ENCODE measurements at regions not wholly inside any gene's neighbourhood (a gene's known extent, or its start where the extent isn't known, plus 50 kb on each side); places are given as distances from the start of the nearest gene placed in this dataset.

DNA sequence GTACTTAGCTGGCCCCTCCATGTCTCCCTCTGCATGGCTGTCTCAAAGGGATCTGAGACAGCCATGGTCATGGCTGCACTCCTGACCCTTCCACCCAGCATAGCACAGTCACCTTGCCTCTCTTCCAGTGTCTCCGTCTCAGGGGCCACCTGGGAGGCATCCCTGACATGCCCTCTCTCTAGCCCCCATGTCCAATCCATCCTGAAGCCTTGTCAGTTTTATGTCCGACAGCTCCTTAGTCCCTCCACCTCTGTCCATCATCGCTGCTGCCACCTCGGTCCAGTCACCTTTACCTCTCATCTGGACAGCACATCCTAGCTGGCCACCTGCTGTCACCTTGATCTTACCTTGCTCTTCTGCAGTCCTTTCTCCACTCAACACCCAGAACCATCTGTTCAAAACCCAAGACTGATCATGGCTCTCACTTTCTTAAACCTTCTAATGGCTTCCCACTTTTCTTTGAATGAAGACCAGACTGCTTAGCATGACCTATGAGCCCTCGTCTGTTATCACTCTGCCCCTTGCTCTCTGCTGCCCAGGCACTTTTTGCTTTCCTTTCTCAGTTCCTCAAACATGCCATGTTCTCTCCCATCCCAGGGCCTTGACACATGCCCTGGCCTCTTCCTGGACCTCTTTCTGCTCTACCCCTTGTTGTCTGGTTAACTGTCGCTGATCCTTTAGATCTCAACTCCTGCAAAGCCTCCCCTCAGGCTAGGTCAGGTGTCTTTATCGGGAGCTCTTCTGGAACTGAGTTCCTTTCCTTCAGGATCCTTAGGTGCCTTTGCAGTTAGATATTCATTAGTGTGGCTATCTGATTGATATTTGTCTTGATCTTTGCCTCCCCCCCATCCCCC is 181.8 kb upstream of the PITX1 start:
- H3K27ac ChIP-seq: no peak overlapping the region
- H3K27me3 ChIP-seq: no peaks in the 10 kb centered on the region
- H3K4me3 ChIP-seq: no peak overlapping the region
- intact Hi-C loops (cut with DNase I): no loop called here
- no peaks in the 10 kb centered on the region for H3K36me3 ChIP-seq
- DNase-seq: no peak
- H3K4me1 ChIP-seq: peaks cover 0 to 20% (median 10%) of the 10 kb centered on the region in 4 donors
- TF ChIP-seq POLR2AphosphoS5 (IDR thresholded peaks at IDR 0.05) (no peak), CTCF (IDR thresholded peaks at IDR 0.05) (no peak), POLR2A (IDR thresholded peaks at IDR 0.05) (no peak), EP300 (IDR thresholded peaks at IDR 0.05) (no peak)
- no peaks in the 10 kb centered on the region for H3K9me3 ChIP-seq
- 73 to 78% methylated on average over 7 of the region's 7 CpGs for WGBS, 2 donors

- H3K27ac ChIP-seq: no peak overlapping the region
- H3K4me3 ChIP-seq: no peak overlapping the region
- TF ChIP-seq POLR2A (IDR thresholded peaks at IDR 0.05) (no peak), EP300 (IDR thresholded peaks at IDR 0.05) (no peak), CTCF (IDR thresholded peaks at IDR 0.05) (no peak), POLR2AphosphoS5 (IDR thresholded peaks at IDR 0.05) (no peak)
- peaks cover 0 to 28% (median 18%) of the 10 kb centered on the region in 4 donors for H3K4me1 ChIP-seq
- no peaks in the 10 kb centered on the region for H3K9me3 ChIP-seq
- no peaks in the 10 kb centered on the region for H3K27me3 ChIP-seq
- peak; percentile 56 for DNase-seq
- 53 to 62% methylated on average over 7 of the region's 7 CpGs for WGBS, 2 donors
- H3K36me3 ChIP-seq: no peaks in the 10 kb centered on the region
- intact Hi-C loops (cut with DNase I): loop anchor here (5.0 kb wide), 1 partner anchor 117 kb away; no protein-coding TSS in a partner anchor
These were observed 181.0 kb upstream of the PITX1 start for GRCh38 chr5:135214897-135215616.

- Histone ChIP-seq H3K4me1 (peaks cover 0 to 42% (median 29%) of the 10 kb centered on the region in 4 donors), H3K36me3 (no peaks in the 10 kb centered on the region), H3K9me3 (no peaks in the 10 kb centered on the region), H3K27me3 (no peaks in the 10 kb centered on the region), H3K4me3 (no peak overlapping the region), H3K27ac (no peak overlapping the region)
- WGBS, 2 donors: 83 to 84% methylated on average over 15 of the region's 15 CpGs
- intact Hi-C loops (cut with DNase I): loop anchor here (5.0 kb wide), 1 partner anchor 119 kb away; no protein-coding TSS in a partner anchor
- peak; percentile 56 for DNase-seq
- TF ChIP-seq EP300 (IDR thresholded peaks at IDR 0.05) (no peak), CTCF (IDR thresholded peaks at IDR 0.05) (no peak), POLR2A (IDR thresholded peaks at IDR 0.05) (no peak)
These were observed 179.6 kb upstream of the PITX1 start for GRCh38 chr5:135213466-135214239.

DNA sequence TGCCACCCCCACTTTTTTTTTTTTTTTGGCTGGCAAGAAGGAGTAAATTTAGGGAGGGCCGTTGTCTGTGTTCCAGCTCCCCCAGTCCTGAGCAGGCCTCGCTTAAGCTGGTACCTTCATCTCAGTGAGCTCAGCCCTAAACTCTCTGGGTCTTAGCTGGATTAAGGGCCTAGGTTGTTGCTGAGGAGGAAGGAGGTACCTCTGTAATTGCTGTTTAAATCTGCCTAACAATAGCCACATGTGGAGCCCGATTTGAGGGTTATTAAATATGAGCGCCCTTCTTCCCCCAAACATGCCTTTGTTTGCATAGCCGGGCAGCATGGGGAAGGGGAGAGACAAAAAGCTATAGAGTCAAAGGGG is 179.0 kb upstream of the PITX1 start:
- H3K9me3 ChIP-seq: no peaks in the 10 kb centered on the region
- WGBS, 2 donors: 87 to 89% methylated on average over 5 of the region's 5 CpGs
- no peak overlapping the region for H3K4me3 ChIP-seq
- no peak for TF ChIP-seq CTCF (IDR thresholded peaks at IDR 0.05)
- no peak for TF ChIP-seq POLR2A (IDR thresholded peaks at IDR 0.05)
- no peak for TF ChIP-seq EP300 (IDR thresholded peaks at IDR 0.05)
- TF ChIP-seq POLR2AphosphoS5 (IDR thresholded peaks at IDR 0.05): no peak
- H3K36me3 ChIP-seq: no peaks in the 10 kb centered on the region
- peaks cover 0 to 48% (median 34%) of the 10 kb centered on the region in 4 donors for H3K4me1 ChIP-seq
- H3K27ac ChIP-seq: no peak overlapping the region
- no peaks in the 10 kb centered on the region for H3K27me3 ChIP-seq
- DNase-seq: no peak
- intact Hi-C loops (cut with DNase I): loop anchor here (5.0 kb wide), 1 partner anchor 119 kb away; no protein-coding TSS in a partner anchor
